Lower lobe of right lung (tissue), 2 donors: ENCODE measurements at regions not wholly inside any gene's neighbourhood (a gene's known extent, or its start where the extent isn't known, plus 50 kb on each side); places are given as distances from the start of the nearest gene placed in this dataset.

ENCODE experiments used
- ATAC-seq, 2 donors: fragments of 200-7000 bp; cut with Tn5 transposase; one replicate each; pipeline ENCODE4 v1.9.1; 2020 to 2022; ENCODE audit warnings: mild to moderate bottlenecking in 2 of 2, moderate library complexity in 2 of 2
- DNase-seq: peaks from one replicate; pipeline ENCODE4 v3.0.0-alpha.2; 2020
- H3K27ac ChIP-seq: fragments of 200-600 bp; one replicate; pipeline ENCODE4 v1.8.0; 2022
- H3K27me3 ChIP-seq: fragments of 200-600 bp; one replicate; pipeline ENCODE4 v1.8.0; 2022; ENCODE audit warnings: low read depth
- H3K36me3 ChIP-seq: fragments of 200-600 bp; one replicate; pipeline ENCODE4 v1.8.0; 2022; ENCODE audit warnings: mild to moderate bottlenecking
- H3K4me1 ChIP-seq: fragments of 200-600 bp; one replicate; pipeline ENCODE4 v1.8.0; 2022
- H3K4me3 ChIP-seq: fragments of 200-600 bp; one replicate; pipeline ENCODE4 v1.8.0; 2022; ENCODE audit warnings: mild to moderate bottlenecking
- H3K9me3 ChIP-seq: fragments of 200-600 bp; one replicate; pipeline ENCODE4 v1.8.0; 2022
- CTCF ChIP-seq: fragments of 200-600 bp; IDR thresholded peaks from one replicate; pipeline ENCODE4 v1.8.0; 2022; ENCODE audit warnings: antibody characterized with exemption, mild to moderate bottlenecking
- intact Hi-C: fragments of 100-400 bp; cut with DNase I; formaldehyde crosslinking; loops from one replicate; pipeline ENCODE4 v1.11.0; 2022
- donor health status: DM: no; HTN: yes; CAD: no; lungs with severe emphysema.

GRCh38 chr15:81611679-81612078, 237.7 kb upstream of the TMC3 start:
- ATAC-seq (no peak), DNase-seq (no peak)
- Histone ChIP-seq H3K4me3 (no peak overlapping the region), H3K4me1 (no peaks in the 10 kb centered on the region), H3K36me3 (no peaks in the 10 kb centered on the region), H3K9me3 (no peaks in the 10 kb centered on the region), H3K27ac (no peak overlapping the region), H3K27me3 (no peaks in the 10 kb centered on the region)
- TF ChIP-seq CTCF = no peak
- intact Hi-C loops = no loop called here

GRCh38 chr15:81608309-81608829, 234.4 kb upstream of the TMC3 start:
- no peak overlapping the region for H3K4me3 ChIP-seq
- intact Hi-C loops = no loop called here
- no peaks in the 10 kb centered on the region for H3K9me3 ChIP-seq
- H3K4me1 ChIP-seq = no peaks in the 10 kb centered on the region
- no peak for TF ChIP-seq CTCF
- DNase-seq (no peak), ATAC-seq (no peak)
- no peaks in the 10 kb centered on the region for H3K27me3 ChIP-seq
- no peaks in the 10 kb centered on the region for H3K36me3 ChIP-seq
- no peak overlapping the region for H3K27ac ChIP-seq

GRCh38 chr15:81604713-81605112, 230.7 kb upstream of the TMC3 start:
- DNase-seq (no peak), ATAC-seq (no peak)
- no peak overlapping the region for H3K4me3 ChIP-seq
- no peaks in the 10 kb centered on the region for H3K36me3 ChIP-seq
- TF ChIP-seq CTCF = no peak
- intact Hi-C loops = no loop called here
- H3K27me3 ChIP-seq = no peaks in the 10 kb centered on the region
- no peak overlapping the region for H3K27ac ChIP-seq
- no peaks in the 10 kb centered on the region for H3K4me1 ChIP-seq
- peaks cover 11% of the 10 kb centered on the region for H3K9me3 ChIP-seq

- TF ChIP-seq CTCF = no peak
- H3K36me3 ChIP-seq = no peaks in the 10 kb centered on the region
- H3K4me3 ChIP-seq = no peak overlapping the region
- H3K9me3 ChIP-seq = peaks cover 6% of the 10 kb centered on the region
- H3K27me3 ChIP-seq = no peaks in the 10 kb centered on the region
- ATAC-seq (no peak), DNase-seq (no peak)
- intact Hi-C loops = no loop called here
- H3K4me1 ChIP-seq = no peaks in the 10 kb centered on the region
- no peak overlapping the region for H3K27ac ChIP-seq
These were observed 222.3 kb upstream of the TMC3 start for GRCh38 chr15:81596159-81596865.

GRCh38 chr15:81595752-81596151, 221.7 kb upstream of the TMC3 start:
- Histone ChIP-seq H3K4me1 (no peaks in the 10 kb centered on the region), H3K27me3 (no peaks in the 10 kb centered on the region), H3K9me3 (peaks cover under 1% of the 10 kb centered on the region), H3K27ac (no peak overlapping the region), H3K4me3 (no peak overlapping the region), H3K36me3 (no peaks in the 10 kb centered on the region)
- intact Hi-C loops = no loop called here
- no peak for DNase-seq
- no peak for ATAC-seq
- TF ChIP-seq CTCF = no peak
